GM19467 (cell line): ENCODE measurements at regions not wholly inside any gene's neighbourhood (a gene's known extent, or its start where the extent isn't known, plus 50 kb on each side); places are given as distances from the start of the nearest gene placed in this dataset.

Source experiments
- ATAC-seq: cut with Tn5 transposase; IDR thresholded peaks from one replicate; pipeline ENCODE4 v1.9.1; 2021; ENCODE audit warnings: mild to moderate bottlenecking, moderate library complexity; ENCODE audit not compliant: unreplicated experiment

DNA sequence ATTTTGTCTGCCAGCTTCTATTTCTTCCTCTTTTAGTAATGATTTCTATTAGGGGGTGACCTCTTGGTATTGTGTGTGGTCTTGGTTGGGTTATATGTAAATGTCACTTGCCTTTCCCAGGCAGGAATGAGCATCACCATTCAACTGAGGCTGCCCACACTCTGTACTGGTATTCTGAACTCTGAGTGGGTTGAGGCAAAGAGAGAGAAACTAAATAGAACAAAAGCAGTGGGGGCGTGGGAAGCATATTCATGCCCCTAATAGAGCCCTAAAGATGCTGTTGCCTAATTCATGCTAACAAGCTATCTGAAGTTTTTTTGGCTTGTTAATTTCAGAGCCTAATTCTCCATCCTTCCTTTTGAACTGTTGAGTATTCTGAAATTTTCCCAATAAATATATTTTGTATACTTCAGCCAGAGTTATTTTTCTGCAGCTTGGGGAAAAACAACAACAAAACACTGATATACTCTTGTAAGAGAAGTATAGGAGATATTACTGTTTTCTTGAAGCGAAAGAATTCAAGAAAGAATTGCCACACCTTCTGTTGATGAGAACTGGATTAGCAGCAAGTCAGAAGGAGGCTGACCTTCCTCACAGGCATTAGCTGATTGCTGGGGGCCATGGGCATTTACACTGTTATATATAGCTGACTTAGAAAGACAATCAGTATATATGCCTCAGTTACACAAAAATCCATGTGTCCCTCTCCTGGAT, 315.8 kb upstream of the KLF12 start:
- ATAC-seq, result no peak

DNA sequence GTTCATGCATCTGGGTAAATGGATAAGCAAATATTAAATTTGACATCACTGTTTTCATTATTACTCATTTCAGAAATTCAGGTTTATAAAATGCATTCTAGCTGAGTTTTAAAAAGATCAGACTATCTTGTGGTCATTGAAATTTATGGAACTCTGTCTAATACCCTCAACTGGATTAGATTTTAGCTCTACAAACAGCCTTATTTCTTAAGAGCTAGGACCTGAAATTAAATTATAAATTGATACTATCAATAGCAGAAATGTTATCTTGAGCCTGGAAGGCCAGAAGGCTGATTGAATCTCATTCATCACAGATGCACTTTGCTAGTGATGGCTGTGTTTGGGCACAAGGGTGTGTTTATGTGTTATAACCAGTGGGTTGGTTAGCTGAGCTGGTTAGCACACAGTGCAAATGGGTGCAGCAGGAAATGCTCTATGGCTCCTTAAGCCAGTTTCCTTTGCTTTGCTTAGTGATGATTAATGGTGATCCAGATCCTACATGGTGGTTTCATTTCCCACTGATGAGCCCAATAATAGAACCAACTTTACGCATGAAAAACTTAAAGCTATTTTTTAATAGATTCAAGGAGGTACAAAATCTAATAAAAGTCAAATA, 310.8 kb upstream of the KLF12 start:
- ATAC-seq, result no peak

DNA sequence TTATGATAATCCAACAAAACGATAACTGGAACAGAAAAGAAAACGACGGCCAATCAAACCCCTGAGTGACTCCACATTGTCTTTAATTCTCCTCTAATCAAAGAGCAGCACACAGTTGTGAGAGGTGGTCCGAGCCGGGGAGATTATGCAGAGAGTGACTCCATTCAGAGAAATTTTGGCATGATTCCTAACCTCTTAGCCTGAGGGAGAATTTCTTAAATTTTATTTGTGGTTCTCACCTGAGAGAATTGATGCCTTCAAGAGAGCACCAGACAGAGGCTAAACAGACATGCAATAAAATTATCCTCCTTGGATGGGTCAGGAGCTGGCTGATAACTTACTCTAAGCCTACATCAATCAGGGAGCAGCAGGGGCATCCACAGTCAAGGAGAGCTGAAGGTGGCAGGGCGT, 310.0 kb upstream of the KLF12 start:
- no peak for ATAC-seq

DNA sequence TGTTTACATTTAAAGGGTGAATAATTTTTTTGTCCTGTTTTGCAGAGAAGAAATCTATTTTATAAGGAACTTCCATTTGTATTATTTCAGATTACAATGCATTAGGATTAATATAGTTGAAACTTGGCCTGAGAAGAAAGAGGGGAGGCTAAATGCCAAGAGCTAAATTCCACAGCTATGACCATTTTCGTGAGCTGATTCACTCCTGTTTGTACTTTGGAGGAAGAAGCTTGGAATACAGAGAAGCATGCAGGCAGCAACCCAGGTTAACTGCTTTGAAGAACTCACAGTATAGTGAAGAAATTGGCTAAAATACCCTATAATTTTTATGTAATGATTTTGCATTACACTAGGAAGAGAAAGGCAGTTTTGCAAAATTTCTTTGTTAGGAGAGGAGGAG, 309.4 kb upstream of the KLF12 start:
- no peak for ATAC-seq

DNA sequence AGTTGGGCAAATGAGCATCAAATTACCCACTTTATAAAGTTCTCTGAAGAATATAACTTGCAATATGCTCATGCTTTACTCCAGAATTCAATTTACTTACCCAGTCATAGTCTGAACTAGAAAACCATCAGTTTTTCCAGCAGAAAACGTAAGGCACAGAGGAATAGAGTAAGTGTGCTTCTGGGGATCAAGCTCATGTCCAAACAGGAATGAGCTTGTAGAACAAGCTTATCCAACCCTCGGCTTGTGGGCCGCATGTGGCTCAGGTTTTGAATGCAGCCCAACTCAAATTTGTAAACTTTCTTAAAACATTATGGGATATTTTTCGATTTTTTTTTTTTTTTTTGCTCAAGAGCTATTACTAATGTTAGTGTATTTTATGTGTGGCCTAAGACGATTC, 308.5 kb upstream of the KLF12 start:
- no peak for ATAC-seq

DNA sequence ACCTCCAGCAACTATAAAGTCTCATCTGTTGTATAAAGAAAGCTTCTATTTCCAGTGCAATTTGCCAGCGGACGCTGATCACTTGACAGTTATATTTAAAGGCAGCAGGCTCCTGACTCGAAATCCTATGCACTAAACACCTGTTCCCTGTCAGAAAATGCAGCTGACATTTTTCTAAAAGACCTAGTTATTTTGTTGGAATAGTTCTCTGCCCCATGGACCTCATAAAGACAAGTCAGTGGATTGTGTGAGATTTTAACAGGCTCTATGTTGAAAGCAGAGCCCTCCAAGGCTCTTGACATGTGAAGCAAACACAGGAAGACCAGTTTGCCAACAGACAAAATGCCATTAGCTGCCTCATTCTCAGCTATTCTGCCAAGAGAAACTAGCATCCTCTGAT, 304.7 kb upstream of the KLF12 start:
- ATAC-seq, result no peak

DNA sequence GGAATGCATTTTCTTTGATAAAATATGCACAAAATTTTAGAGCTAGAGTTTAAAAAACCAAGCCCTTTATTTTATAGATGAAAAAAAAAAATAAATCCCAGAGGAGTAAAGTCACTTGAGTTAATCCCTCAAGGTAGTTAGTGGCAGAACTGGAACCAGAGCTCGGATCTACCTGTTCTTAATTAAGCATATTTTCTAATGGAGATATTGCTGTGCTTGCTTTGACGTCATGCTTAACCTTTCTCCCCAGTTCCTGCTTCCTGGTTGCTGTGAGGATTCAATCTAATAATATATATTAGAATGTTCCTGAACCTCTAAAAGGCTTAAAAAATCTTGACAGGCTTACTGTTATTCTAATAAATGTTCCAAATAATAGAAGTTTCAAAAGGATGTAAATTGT, 300.6 kb upstream of the KLF12 start:
- no peak for ATAC-seq

DNA sequence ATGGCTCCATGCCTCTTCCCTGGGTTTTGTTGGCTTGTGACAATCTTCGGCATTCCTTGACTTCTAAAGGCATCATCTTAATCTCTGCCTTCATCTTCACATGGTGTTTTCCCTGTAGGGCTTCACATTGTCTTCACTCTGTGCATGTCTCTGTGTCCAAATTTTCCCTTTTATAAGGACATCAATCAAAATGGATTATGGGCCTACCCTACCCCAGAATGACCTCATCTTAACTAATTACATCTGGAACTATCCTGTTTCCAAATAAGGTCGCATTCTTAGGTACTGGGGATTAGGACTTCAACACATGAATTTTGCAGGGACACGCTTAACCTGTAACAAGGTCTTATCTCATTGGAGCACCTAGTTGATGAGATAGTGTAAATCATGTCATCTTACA, 290.3 kb upstream of the KLF12 start:
- no peak for ATAC-seq

DNA sequence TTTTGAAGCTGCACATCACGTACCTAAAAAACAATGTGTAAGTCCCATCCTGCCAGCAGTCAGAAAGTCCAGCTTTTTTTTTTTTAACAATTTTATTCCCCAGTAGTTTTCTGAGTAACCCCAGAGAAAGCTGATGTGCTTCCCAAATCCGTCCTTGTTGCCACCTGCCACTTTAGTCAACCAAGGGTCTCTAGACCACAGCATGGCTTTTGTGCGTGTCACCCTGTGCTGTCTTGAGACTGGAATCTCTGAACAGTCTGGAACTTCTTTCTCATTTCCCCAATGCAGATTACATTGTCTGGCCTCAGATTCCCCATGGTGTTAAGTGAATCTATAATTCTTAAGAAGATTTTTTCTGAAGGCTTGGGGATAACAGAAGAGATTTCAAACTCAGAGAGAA, 289.2 kb upstream of the KLF12 start:
- no peak for ATAC-seq

DNA sequence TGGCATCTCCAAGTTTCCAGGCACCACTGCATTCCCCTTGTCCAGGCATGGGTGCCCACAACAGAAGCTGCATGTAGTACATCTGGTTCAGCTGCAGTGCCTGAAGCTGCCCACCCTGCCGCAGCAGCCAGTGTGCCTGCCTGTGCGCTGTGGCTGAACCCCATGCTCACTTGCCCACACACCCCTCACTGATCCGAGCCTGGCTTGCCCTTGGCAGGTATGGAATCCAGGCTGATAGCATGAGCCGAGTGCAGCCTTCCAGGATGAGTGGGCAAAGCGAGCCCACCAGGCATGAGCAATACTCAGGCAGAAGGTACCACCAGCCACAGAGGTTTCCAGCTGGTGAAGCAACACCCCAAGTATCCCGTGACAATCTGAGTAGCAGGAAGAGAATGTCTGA, 280.3 kb upstream of the KLF12 start:
- ATAC-seq, result no peak

DNA sequence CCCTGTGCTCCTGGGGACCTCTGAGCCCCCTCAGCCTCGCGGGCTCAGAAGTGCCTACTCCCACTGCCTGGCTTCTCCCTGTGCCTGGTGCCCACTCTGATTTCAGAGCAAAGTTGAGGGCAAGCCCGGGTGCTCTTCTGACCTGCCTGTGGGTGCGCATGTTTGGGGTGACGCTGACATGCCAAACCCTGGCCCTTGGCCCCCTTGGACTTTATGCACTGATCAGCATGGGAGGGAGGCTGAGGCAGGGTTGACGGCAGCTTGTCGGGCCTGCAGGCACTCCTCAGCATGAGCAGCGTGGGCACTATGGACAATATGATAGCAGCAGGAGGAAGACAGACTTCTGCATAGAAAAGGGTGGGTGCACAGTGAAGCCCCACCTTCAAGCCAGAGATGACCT, 279.3 kb upstream of the KLF12 start:
- no peak for ATAC-seq

DNA sequence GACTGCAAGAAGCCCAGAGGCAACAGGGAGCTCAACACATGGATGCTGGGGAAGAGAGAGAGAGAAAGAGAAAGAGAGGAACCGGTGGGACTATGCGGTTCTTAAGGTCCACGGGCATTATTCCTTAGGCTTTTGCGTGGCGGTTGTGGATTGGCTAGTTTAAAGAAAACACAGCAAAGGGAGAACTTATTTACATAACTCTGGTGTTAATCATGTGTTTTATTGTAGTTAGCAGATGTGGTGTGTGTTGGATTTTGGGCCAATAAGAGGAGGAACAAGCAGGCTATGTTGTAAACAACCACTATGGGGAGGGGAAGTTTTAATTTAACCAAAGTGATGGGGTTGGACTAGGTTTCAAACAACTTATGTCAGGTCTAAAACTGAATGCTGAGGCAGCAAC, 275.3 kb upstream of the KLF12 start:
- no peak for ATAC-seq

DNA sequence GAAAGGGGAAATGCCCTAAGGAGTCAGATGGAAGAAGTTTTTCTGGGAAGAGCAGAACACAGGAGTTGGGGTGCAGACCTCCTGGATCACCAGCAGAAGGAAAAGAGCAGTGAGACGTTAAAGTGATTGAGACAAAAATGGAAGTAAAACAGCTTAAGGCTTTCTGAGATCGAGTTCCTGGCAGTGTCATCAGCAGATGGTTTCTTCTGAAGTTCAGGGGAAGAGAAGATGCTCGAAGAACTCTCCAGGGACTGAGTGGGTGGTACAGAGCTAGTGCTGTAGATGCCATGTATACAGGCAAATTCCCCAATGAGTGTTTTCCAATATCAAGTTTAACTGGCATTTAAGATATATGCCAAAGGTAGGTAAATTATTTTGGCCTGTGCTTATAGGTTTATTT, 272.2 kb upstream of the KLF12 start:
- no peak for ATAC-seq

DNA sequence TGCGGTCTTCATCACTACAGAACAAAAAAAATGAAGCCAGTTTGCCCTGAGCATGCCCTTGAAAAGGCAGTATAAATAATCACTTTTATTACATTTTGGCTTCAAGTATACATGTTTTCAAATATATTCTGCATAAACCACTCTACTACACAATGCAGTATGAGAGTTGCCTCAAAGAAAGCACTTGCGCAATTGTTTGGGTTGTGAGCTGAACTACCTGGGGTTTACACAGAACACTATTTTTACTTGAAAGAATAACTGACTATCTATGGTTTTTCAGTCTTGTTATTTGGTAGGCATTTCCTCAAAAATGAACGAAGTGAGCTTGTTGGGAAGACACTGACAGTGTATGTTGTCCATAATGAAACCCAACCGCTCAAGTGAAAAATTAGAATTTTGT, 264.4 kb upstream of the KLF12 start:
- ATAC-seq, result no peak

DNA sequence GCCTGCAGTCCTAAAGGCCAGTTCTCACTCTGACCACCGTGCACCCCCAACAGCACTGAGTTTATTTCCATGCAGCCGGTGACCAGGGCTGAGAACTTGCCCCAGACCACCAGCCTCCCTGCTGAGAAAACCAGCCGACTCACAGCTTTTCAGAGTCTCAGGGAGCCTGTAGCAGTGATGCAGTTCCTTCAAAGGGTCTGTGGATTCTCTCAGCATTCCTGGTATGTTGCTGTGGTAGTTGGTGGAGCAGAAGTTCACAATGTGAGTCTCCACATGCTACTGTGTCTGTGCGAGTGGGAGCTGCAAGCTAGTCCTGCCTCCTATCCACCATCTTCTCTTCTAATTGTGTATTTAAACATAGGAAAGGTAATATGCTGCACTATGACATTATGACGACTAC, 254.9 kb upstream of the KLF12 start:
- no peak for ATAC-seq

DNA sequence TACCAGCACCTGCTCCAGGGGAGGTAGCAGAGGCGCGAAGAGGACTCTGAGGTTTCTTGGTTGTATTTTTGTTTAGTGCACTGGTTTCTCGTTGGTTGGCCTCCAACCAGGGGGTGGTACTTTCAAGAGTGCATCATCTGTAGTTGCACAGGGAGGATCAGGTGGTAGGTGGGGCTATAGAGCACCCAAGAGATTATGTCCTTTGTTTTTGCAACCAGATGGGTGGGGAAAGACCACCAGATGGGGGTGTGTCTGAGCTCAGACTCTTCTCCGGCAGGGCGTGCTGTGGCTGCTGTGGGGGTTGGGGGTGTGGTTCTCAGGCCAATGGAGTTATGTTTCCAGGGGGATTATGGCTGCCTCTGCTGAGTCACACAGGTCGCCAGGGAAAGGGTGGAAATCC, 254.4 kb upstream of the KLF12 start:
- ATAC-seq, result no peak

DNA sequence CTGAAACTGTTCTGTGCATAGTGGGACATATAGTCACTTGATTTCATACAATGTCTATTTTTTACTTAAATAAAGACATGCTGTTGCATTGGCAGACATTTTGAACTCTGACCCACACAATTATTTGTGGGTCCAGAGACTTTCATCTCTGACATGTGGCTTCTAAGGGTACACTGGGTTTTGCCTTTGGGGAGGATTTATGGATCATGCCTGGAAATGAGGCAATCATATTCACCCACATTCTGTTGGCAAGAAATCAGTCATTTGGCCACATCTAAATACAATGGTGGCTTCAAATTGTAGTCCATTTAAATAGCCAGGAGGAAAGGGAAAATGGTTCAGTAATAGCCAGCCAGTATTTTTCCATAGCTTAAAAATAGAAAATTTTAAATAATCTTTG, 238.3 kb upstream of the KLF12 start:
- no peak for ATAC-seq

DNA sequence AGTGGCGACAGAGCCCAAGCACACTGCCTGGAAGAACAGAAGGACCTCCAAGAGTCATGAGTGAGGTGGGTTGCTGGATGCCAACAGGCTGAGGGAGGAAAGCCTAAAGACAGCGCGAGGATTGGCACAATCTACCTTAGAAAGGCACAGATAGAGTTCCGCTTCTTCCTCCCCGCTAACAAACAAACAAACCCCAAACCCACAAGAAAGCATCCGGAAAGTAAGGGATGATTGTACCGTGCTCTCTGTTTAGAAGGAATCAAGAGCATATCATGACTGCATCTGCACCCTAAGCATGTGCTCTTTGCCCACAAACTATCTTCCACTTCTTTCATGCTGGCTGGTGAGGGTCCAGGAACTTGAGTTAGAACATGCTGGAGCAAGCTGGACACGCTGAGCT, 233.0 kb upstream of the KLF12 start:
- ATAC-seq, result no peak

DNA sequence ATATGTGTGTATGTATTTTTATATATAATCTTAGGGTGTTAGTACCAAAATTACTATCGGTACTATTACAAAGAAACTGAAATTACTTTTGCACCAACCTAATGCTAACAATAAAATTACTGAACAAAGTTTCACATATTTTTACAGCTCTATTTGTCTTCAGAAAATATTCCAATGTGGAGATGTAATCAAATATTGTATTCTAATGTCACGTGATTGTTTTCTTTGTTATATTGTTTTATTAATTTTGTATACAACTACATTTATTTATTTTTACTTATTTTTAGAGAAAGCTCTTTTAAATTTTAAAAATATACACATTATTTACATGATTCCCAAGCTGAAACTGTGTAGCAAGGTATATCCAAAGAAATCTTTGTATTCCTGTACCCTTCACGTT, 227.1 kb upstream of the KLF12 start:
- ATAC-seq, result no peak

DNA sequence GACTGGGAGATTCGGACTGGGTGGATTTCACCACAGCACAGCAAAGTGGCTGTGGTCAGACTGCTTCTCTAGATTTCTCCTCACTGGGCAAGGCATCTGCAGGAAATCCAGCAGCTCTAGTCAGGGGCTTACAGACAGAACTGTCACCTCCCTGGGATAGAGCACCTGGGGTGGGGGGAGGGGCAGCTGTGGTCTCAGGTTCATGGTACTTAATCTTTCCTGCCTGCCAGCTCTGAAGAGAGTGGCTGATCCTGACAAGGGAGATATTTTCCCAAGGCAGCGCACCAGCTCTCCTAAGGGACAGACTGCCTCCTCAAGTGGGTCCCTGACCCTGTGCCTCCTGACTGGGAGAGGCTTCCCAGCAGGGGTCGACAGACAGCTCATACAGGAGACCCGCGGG, 212.8 kb upstream of the KLF12 start:
- ATAC-seq, result no peak

DNA sequence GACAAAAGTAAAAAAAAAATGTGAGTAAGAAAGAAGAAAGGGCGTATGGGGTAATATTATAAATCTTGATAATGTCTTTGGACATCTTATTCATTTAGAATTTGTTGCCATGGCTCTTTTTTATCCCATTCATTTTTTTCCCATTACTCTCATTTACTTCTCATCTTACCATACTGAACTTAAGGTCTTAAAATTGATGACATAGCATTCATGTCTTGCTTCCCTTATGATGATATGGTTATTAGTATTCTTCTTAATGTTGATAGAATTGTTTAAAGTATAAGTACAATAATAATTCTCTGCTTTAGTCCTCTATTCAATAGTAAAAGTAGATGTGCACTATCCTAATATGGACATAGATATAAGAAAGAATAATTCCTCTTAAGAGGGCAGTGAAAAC, 204.1 kb upstream of the KLF12 start:
- ATAC-seq, result no peak

DNA sequence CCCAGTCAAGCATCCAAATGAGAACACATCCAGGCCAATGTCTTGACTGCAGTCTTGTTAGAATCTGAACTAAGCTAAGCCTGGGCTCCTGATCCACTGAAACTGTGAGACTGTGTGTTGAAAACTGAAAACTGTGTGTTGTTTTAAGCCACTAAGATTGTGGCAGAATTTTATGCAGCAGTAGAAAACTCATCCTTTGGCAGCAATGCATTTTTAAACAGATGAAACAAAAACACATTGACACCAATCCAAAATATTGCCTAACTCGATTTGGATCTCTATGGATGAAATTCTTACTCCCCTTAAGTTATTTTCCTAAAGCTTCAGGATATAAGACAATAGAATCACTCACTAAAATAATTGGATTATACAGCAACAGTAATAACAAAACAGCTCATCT, 202.3 kb upstream of the KLF12 start:
- no peak for ATAC-seq

DNA sequence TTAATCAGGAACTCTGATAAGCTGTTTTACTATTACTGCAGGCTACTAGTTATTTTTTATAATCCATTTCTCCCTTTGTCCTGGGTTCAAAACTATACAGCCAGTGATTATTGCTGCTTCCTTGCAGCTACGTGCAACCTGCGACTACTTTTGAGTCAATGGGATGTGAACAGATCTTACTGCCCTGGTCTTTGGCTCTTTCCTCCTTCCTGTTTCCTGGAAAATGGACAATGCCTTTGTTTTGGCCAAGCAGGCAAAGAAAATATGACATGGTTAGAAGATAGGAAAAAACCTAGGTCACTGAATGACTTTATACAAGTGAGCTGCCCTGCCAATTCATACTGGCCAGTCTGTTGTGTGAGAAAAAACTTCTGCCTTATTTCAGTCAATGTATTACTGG, 201.2 kb upstream of the KLF12 start:
- ATAC-seq, result no peak
